GM12878 (cell line): ENCODE measurements at regions not wholly inside any gene's neighbourhood (a gene's known extent, or its start where the extent isn't known, plus 50 kb on each side); places are given as distances from the start of the nearest gene placed in this dataset.

Source experiments
- ATAC-seq: fragments of 200-7000 bp; cut with Tn5 transposase; 3 replicates; pipeline ENCODE4 v1.9.1; 2020; ENCODE audit warnings: mild to moderate bottlenecking, moderate library complexity
- BruUV-seq: library from RNA; stranded (reverse); fragments of 400-500 nt; replicated peaks from 2 replicates; lab custom pipeline; 2021; lab: Mats Ljungman, UMichigan
- CTCF ChIA-PET: fragments of 300-600 bp; sonication (Branson Sonifier 250); formaldehyde crosslinking; extraction: SDS; loops from one replicate; lab custom pipeline; 2021; ENCODE audit warnings: inconsistent platforms; lab: Yijun Ruan, JAX
- POLR2A ChIA-PET: fragments of 350-600 bp; formaldehyde crosslinking; extraction: SDS; loops from one replicate; lab custom pipeline; 2021; ENCODE audit warnings: inconsistent platforms; lab: Charles Lee
- RAD21 ChIA-PET: fragments of 300-600 bp; sonication (Branson Sonifier 250); formaldehyde crosslinking; loops from one replicate; lab custom pipeline; 2023; ENCODE audit warnings: antibody characterized with exemption; ENCODE audit not compliant: unreplicated experiment; lab: Charles Lee
- SMC1A ChIA-PET: fragments of 300-600 bp; sonication (Branson Sonifier 250); formaldehyde crosslinking; loops from one replicate; lab custom pipeline; 2023; ENCODE audit not compliant: unreplicated experiment, uncharacterized antibody; lab: Charles Lee
- DNase-seq: peaks from one replicate; pipeline ENCODE4 v3.0.0-alpha.2; 2011; ENCODE audit warnings: low read depth, low spot score
- FAIRE-seq: peaks from 3 replicates; lab custom pipeline; 2011; peaks lifted over from hg19 to GRCh38; lab: Jason Lieb, UNC
- H2AFZ ChIP-seq: 2 replicates; pipeline ENCODE4 v1.6.0; 2011; ENCODE audit warnings: low read depth, low read length, control low read depth; ENCODE audit not compliant: control insufficient read depth
- H3K27ac ChIP-seq: 2 replicates; pipeline ENCODE4 v1.5.1; 2011; ENCODE audit warnings: control low read depth; ENCODE audit not compliant: control insufficient read depth, insufficient read depth
- H3K27me3 ChIP-seq, 2 experiments: replicated peaks in 1 of 2; 2 replicates each; pipeline versions ENCODE4 v1.6.0 to v1.6.1; 2011; ENCODE audit warnings: low read length in 1 of 2; ENCODE audit not compliant: control insufficient read depth in 2 of 2, insufficient read depth in 2 of 2
- H3K36me3 ChIP-seq, 2 experiments: 2 replicates each; pipeline ENCODE4 v1.5.1; 2011; ENCODE audit warnings: low read length in 1 of 2; ENCODE audit not compliant: control insufficient read depth in 2 of 2, insufficient read depth in 2 of 2
- H3K4me1 ChIP-seq: 2 replicates; pipeline ENCODE4 v1.6.1; 2011; ENCODE audit warnings: mild to moderate bottlenecking, low read length, moderate library complexity, mixed read lengths; ENCODE audit not compliant: control insufficient read depth, insufficient read depth
- H3K4me2 ChIP-seq: 2 replicates; pipeline ENCODE4 v1.6.0; 2011; ENCODE audit warnings: control low read depth; ENCODE audit not compliant: control insufficient read depth, insufficient read depth
- H3K4me3 ChIP-seq: fragments of 200-600 bp; sonication (generic); 2 replicates; pipeline ENCODE4 v1.5.1; 2016
- H3K79me2 ChIP-seq: 2 replicates; pipeline ENCODE4 v1.6.0; 2011; ENCODE audit warnings: low read length; ENCODE audit not compliant: control insufficient read depth, insufficient read depth
- H3K9ac ChIP-seq: 2 replicates; pipeline ENCODE4 v1.8.0; 2011; ENCODE audit warnings: low read length, control low read depth, mixed read lengths; ENCODE audit not compliant: control insufficient read depth, insufficient read depth
- H3K9me3 ChIP-seq: replicated peaks from 3 replicates; pipeline ENCODE4 v1.5.1; 2011; ENCODE audit warnings: mild to moderate bottlenecking, low read length; ENCODE audit not compliant: control insufficient read depth, insufficient read depth
- H4K20me1 ChIP-seq: 2 replicates; pipeline ENCODE4 v1.6.0; 2011; ENCODE audit not compliant: control insufficient read depth, insufficient read depth
- BACH1 ChIP-seq: fragments of 450-650 bp; IDR thresholded peaks from 2 replicates; pipeline ENCODE4 v1.6.1; 2017; ENCODE audit warnings: mild to moderate bottlenecking, borderline replicate concordance
- CREB1 ChIP-seq: IDR thresholded peaks from 2 replicates; pipeline ENCODE4 v1.6.1; 2012; ENCODE audit warnings: low read depth, mild to moderate bottlenecking, inconsistent platforms
- E2F4 ChIP-seq: IDR thresholded peaks from 2 replicates; pipeline ENCODE4 v1.6.1; 2012; ENCODE audit warnings: low read depth, low read length, improper control_type of control experiment
- E4F1 ChIP-seq: fragments of 450-650 bp; IDR thresholded peaks from 2 replicates; pipeline ENCODE4 v1.6.1; 2018; ENCODE audit warnings: borderline replicate concordance, mild to moderate bottlenecking; ENCODE audit not compliant: partially characterized antibody
- ESRRA ChIP-seq: IDR thresholded peaks from 2 replicates; pipeline ENCODE4 v1.6.1; 2012; ENCODE audit warnings: mild to moderate bottlenecking, low read length, improper control_type of control experiment
- HDAC2 ChIP-seq: fragments of 200-600 bp; sonication (generic); IDR thresholded peaks from 2 replicates; pipeline ENCODE4 v1.6.1; 2017
- IKZF1 ChIP-seq: fragments of 450-650 bp; conservative IDR thresholded peaks from 2 replicates; pipeline ENCODE4 v1.6.1; 2017; ENCODE audit warnings: antibody characterized with exemption, mild to moderate bottlenecking
- RELA ChIP-seq: fragments of 450-650 bp; IDR thresholded peaks from 2 replicates; pipeline ENCODE4 v1.8.0; 2014; ENCODE audit warnings: borderline replicate concordance; ENCODE audit not compliant: partially characterized antibody
- SMARCA5 ChIP-seq: fragments of 450-650 bp; IDR thresholded peaks from 2 replicates; pipeline ENCODE4 v1.6.1; 2017; ENCODE audit warnings: mild to moderate bottlenecking
- TCF12 ChIP-seq: IDR thresholded peaks from 2 replicates; pipeline ENCODE4 v1.6.1; 2011; ENCODE audit warnings: low read depth, mild to moderate bottlenecking, low read length
- YY1 ChIP-seq: IDR thresholded peaks from 2 replicates; pipeline ENCODE4 v1.6.1; 2011; ENCODE audit warnings: low read depth, mild to moderate bottlenecking, low read length
- ZBTB40 ChIP-seq: fragments of 450-650 bp; IDR thresholded peaks from 2 replicates; pipeline ENCODE4 v1.6.1; 2016; ENCODE audit warnings: mild to moderate bottlenecking, moderate library complexity, borderline replicate concordance
- WGBS: methylation state at CpG from one replicate; pipeline ENCODE4 v1.1.6; 2016; ENCODE audit warnings: low lambda C conversion rate; ENCODE audit not compliant: insufficient replicate concordance, insufficient coverage; ENCODE audit errors: missing lambda C conversion rate; 5-methylcytosine and 5-hydroxymethylcytosine counted together
- in situ Hi-C: fragments of 300-500 bp; cut with MboI; formaldehyde crosslinking; loops from 9 replicates; pipeline ENCODE4 v1.14.3; 2018; ENCODE audit warnings: mixed read lengths
- intact Hi-C: fragments of 100-400 bp; cut with micrococcal nuclease; formaldehyde crosslinking; loops from one replicate; pipeline ENCODE4 v1.14.2; 2022; ENCODE audit not compliant: unreplicated experiment
- TF ChIP-seq, protein P1 (sequence below): fragments of 450-650 bp; IDR thresholded peaks from 2 replicates; pipeline ENCODE4 v1.6.1; 2016; ENCODE audit warnings: mild to moderate bottlenecking
- TF ChIP-seq, protein P2 (sequence below): fragments of 150-350 bp; IDR thresholded peaks from 2 replicates; pipeline ENCODE4 v1.6.1; 2016; ENCODE audit warnings: low read depth, low read length

- DNase-seq: no peak
- WGBS: 13% methylated on average over 2 of the region's 2 CpGs
- no TSS peak for BruUV-seq
- ChIA-PET SMC1A (no interaction called here), CTCF (no interaction called here), POLR2A (no interaction called here), RAD21 (no interaction called here)
- Histone ChIP-seq H2AFZ (no peak overlapping the region), H3K9ac (no peak overlapping the region), H3K27ac (no peak overlapping the region), H3K4me1 (no peaks in the 10 kb centered on the region), H3K36me3 (no peaks in the 10 kb centered on the region), H3K9me3 (no peaks in the 10 kb centered on the region; the same call in 2 of the 3 replicates), H3K79me2 (no peaks in the 10 kb centered on the region), H3K27me3 (no peaks in the 10 kb centered on the region), H3K4me2 (no peak overlapping the region), H4K20me1 (no peaks in the 10 kb centered on the region), H3K4me3 (no peak overlapping the region)
- no peak for FAIRE-seq
- intact Hi-C loops: no loop called here
- in situ Hi-C loops: no loop called here
- no peak for ATAC-seq
- no peak for TF ChIP-seq BACH1
- TF ChIP-seq, protein P1, sequence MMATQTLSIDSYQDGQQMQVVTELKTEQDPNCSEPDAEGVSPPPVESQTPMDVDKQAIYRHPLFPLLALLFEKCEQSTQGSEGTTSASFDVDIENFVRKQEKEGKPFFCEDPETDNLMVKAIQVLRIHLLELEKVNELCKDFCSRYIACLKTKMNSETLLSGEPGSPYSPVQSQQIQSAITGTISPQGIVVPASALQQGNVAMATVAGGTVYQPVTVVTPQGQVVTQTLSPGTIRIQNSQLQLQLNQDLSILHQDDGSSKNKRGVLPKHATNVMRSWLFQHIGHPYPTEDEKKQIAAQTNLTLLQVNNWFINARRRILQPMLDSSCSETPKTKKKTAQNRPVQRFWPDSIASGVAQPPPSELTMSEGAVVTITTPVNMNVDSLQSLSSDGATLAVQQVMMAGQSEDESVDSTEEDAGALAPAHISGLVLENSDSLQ: no peak
- TF ChIP-seq TCF12: no peak
- TF ChIP-seq CREB1: no peak
- no peak for TF ChIP-seq ESRRA
- TF ChIP-seq, protein P2, sequence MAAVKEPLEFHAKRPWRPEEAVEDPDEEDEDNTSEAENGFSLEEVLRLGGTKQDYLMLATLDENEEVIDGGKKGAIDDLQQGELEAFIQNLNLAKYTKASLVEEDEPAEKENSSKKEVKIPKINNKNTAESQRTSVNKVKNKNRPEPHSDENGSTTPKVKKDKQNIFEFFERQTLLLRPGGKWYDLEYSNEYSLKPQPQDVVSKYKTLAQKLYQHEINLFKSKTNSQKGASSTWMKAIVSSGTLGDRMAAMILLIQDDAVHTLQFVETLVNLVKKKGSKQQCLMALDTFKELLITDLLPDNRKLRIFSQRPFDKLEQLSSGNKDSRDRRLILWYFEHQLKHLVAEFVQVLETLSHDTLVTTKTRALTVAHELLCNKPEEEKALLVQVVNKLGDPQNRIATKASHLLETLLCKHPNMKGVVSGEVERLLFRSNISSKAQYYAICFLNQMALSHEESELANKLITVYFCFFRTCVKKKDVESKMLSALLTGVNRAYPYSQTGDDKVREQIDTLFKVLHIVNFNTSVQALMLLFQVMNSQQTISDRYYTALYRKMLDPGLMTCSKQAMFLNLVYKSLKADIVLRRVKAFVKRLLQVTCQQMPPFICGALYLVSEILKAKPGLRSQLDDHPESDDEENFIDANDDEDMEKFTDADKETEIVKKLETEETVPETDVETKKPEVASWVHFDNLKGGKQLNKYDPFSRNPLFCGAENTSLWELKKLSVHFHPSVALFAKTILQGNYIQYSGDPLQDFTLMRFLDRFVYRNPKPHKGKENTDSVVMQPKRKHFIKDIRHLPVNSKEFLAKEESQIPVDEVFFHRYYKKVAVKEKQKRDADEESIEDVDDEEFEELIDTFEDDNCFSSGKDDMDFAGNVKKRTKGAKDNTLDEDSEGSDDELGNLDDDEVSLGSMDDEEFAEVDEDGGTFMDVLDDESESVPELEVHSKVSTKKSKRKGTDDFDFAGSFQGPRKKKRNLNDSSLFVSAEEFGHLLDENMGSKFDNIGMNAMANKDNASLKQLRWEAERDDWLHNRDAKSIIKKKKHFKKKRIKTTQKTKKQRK: no peak
- TF ChIP-seq IKZF1: no peak
- TF ChIP-seq E2F4: no peak
- TF ChIP-seq E4F1: no peak
- no peak for TF ChIP-seq RELA
- no peak for TF ChIP-seq ZBTB40
- TF ChIP-seq YY1: no peak
- no peak for TF ChIP-seq HDAC2
- TF ChIP-seq SMARCA5: no peak
These were observed 176.1 kb upstream of the MAGEB16 start for GRCh38 chrX:35622040-35622439.
